ENCODE measurements at regions not wholly inside any gene's neighbourhood (a gene's known extent, or its start where the extent isn't known, plus 50 kb on each side); places are given as distances from the start of the nearest gene placed in this dataset.

DNA sequence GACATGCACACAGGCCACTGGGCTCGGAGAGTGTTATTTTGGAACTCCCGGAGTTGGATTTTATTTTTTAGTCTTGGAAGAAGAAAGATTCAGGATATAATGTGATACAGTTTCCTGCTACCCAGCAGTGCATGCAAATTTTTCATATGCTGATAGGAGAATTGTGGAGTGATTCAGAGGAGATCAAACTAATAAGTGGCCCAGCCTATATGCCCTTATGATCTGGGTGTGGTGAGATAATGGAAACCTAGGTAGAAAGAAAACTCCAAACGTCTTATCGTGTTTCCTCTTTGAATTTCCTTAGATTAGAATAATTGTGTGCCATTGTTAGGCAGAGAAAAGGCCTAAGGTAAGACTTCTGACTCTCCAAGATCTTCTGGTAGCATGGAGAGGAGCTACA lies 401.2 kb upstream of the BTBD3 start:
- in situ Hi-C loops (cut with HindIII; ENCODE audit: low pct_unique_long_range_greater_than_20kb, low sequenced_read_pairs), result no loop called here
- no peak for DNase-seq (ENCODE audit: low read depth, low spot score)
- no peaks in the 10 kb centered on the region for H3K27me3 ChIP-seq (ENCODE audit: control insufficient read depth, insufficient read depth, low read length)

DNA sequence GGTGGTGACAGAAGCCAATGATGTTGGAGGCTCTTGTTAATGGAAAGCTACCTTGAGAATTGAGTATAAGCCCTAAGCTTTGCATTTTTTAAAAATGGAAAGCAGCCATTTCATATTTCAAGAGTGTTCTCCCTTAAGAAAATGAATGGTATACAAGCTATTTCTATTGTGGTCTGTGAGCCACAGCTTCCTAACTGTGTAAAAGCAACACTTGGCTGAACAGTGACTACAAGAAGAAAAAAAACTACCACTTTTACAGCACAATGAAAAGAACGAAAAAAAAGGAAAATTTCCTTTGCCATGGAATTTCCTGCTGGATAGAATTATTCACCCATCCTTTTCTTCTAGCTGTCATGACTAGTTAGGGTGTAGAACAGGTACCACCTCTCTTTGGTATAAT lies 397.1 kb upstream of the BTBD3 start:
- no peak for DNase-seq (ENCODE audit: low read depth, low spot score)
- H3K4me3 ChIP-seq (ENCODE audit: low read depth in 2 of 2, low read length in 2 of 2), result no peak overlapping the region
- ChIA-PET POLR2A (no interaction called here), CTCF (no interaction called here)
- H3K36me3 ChIP-seq (ENCODE audit: control insufficient read depth, insufficient read depth, low read length), result no peaks in the 10 kb centered on the region
- no peak for TF ChIP-seq SIN3A (IDR thresholded peaks at IDR 0.05; ENCODE audit: borderline replicate concordance, insufficient read depth, low read depth, low read length)
- TF ChIP-seq, protein P1, sequence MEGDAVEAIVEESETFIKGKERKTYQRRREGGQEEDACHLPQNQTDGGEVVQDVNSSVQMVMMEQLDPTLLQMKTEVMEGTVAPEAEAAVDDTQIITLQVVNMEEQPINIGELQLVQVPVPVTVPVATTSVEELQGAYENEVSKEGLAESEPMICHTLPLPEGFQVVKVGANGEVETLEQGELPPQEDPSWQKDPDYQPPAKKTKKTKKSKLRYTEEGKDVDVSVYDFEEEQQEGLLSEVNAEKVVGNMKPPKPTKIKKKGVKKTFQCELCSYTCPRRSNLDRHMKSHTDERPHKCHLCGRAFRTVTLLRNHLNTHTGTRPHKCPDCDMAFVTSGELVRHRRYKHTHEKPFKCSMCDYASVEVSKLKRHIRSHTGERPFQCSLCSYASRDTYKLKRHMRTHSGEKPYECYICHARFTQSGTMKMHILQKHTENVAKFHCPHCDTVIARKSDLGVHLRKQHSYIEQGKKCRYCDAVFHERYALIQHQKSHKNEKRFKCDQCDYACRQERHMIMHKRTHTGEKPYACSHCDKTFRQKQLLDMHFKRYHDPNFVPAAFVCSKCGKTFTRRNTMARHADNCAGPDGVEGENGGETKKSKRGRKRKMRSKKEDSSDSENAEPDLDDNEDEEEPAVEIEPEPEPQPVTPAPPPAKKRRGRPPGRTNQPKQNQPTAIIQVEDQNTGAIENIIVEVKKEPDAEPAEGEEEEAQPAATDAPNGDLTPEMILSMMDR (IDR thresholded peaks at IDR 0.05), result no peak
- no TSS peak for BruUV-seq (replicated peaks)
- no peak overlapping the region for H3K27ac ChIP-seq (ENCODE audit: low read length)
- intact Hi-C loops (cut with micrococcal nuclease; ENCODE audit: unreplicated experiment), result no loop called here
- in situ Hi-C loops (cut with HindIII; ENCODE audit: low pct_unique_long_range_greater_than_20kb, low sequenced_read_pairs), result no loop called here
- H3K27me3 ChIP-seq (ENCODE audit: control insufficient read depth, insufficient read depth, low read length), result no peaks in the 10 kb centered on the region
- no peaks in the 10 kb centered on the region for H3K9me3 ChIP-seq (ENCODE audit: control insufficient read depth, insufficient read depth, low read depth, low read length)
- ATAC-seq, result no peak
- H3K4me1 ChIP-seq (ENCODE audit: control insufficient read depth, insufficient read depth, low read length), result no peaks in the 10 kb centered on the region

More for the DNA sequence above, 401.2 kb upstream of the BTBD3 start:
- H3K27ac ChIP-seq (ENCODE audit: low read length), result no peak overlapping the region
- no peak for TF ChIP-seq TCF7L2 (IDR thresholded peaks at IDR 0.05; ENCODE audit: low read depth, low read length)
- no peak for TF ChIP-seq POLR2AphosphoS5 (IDR thresholded peaks at IDR 0.05; ENCODE audit: low read depth, low read length)
- TF ChIP-seq, protein P2, sequence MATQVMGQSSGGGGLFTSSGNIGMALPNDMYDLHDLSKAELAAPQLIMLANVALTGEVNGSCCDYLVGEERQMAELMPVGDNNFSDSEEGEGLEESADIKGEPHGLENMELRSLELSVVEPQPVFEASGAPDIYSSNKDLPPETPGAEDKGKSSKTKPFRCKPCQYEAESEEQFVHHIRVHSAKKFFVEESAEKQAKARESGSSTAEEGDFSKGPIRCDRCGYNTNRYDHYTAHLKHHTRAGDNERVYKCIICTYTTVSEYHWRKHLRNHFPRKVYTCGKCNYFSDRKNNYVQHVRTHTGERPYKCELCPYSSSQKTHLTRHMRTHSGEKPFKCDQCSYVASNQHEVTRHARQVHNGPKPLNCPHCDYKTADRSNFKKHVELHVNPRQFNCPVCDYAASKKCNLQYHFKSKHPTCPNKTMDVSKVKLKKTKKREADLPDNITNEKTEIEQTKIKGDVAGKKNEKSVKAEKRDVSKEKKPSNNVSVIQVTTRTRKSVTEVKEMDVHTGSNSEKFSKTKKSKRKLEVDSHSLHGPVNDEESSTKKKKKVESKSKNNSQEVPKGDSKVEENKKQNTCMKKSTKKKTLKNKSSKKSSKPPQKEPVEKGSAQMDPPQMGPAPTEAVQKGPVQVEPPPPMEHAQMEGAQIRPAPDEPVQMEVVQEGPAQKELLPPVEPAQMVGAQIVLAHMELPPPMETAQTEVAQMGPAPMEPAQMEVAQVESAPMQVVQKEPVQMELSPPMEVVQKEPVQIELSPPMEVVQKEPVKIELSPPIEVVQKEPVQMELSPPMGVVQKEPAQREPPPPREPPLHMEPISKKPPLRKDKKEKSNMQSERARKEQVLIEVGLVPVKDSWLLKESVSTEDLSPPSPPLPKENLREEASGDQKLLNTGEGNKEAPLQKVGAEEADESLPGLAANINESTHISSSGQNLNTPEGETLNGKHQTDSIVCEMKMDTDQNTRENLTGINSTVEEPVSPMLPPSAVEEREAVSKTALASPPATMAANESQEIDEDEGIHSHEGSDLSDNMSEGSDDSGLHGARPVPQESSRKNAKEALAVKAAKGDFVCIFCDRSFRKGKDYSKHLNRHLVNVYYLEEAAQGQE (IDR thresholded peaks at IDR 0.05; ENCODE audit: insufficient read depth in 1 of 2, low read depth in 2 of 2, low read length in 1 of 2), result no peak
- no peak for TF ChIP-seq SIN3A (IDR thresholded peaks at IDR 0.05; ENCODE audit: borderline replicate concordance, insufficient read depth, low read depth, low read length)
- TF ChIP-seq, protein P1 (IDR thresholded peaks at IDR 0.05), result no peak
- H3K9me3 ChIP-seq (ENCODE audit: control insufficient read depth, insufficient read depth, low read depth, low read length), result no peaks in the 10 kb centered on the region
- H3K4me1 ChIP-seq (ENCODE audit: control insufficient read depth, insufficient read depth, low read length), result no peaks in the 10 kb centered on the region
- intact Hi-C loops (cut with micrococcal nuclease; ENCODE audit: unreplicated experiment), result no loop called here
- no peak for ATAC-seq
- CTCF ChIA-PET, result no interaction called here
- H3K36me3 ChIP-seq (ENCODE audit: control insufficient read depth, insufficient read depth, low read length), result no peaks in the 10 kb centered on the region
- no peak overlapping the region for H3K4me3 ChIP-seq (ENCODE audit: low read depth in 2 of 2, low read length in 2 of 2)
- POLR2A ChIA-PET, result no interaction called here
- BruUV-seq (replicated peaks), result no TSS peak

All from Panc1 (cell line).